CD1c-positive myeloid dendritic cell (primary cell): ENCODE measurements at regions not wholly inside any gene's neighbourhood (a gene's known extent, or its start where the extent isn't known, plus 50 kb on each side); places are given as distances from the start of the nearest gene placed in this dataset.
"Not testable (repeated sequence)": the region's sequence is repeated elsewhere in the genome, so short reads cannot be mapped to it uniquely, and the experiment has no call there.

Experiments used
- DNase-seq: peaks from one replicate; pipeline ENCODE4 v3.0.0-alpha.2; 2016; ENCODE audit errors: extremely low spot score

- peak; percentile 25 for DNase-seq
Observed at GRCh38 chr3:72660270-72661114, 187.8 kb downstream of the SHQ1 start.

- DNase-seq, result no peak
Observed at GRCh38 chr3:72659596-72659995, 188.6 kb downstream of the SHQ1 start.

GRCh38 chr3:72659188-72659587 lies 189.1 kb downstream of the SHQ1 start:
- DNase-seq, result no peak

GRCh38 chr3:72658466-72659100 lies 189.7 kb downstream of the SHQ1 start:
- DNase-seq, result no peak

- DNase-seq, result peak; percentile 28
Observed at GRCh38 chr3:72657666-72658065, 190.6 kb downstream of the SHQ1 start.

GRCh38 chr3:72655723-72656122 lies 192.5 kb downstream of the SHQ1 start:
- no peak for DNase-seq

GRCh38 chr3:72655131-72655551 lies 193.1 kb downstream of the SHQ1 start:
- no peak for DNase-seq

- peak; percentile 24 for DNase-seq
Observed at GRCh38 chr3:72652395-72652794, 195.8 kb downstream of the SHQ1 start.

GRCh38 chr3:72651498-72651897 lies 196.7 kb downstream of the SHQ1 start:
- DNase-seq, result no peak

GRCh38 chr3:72646263-72646662 lies 202.0 kb downstream of the SHQ1 start:
- no peak for DNase-seq

- DNase-seq, result not testable (repeated sequence)
Observed at GRCh38 chr3:72643635-72644034, 204.6 kb downstream of the SHQ1 start.

- peak; percentile 64 for DNase-seq
Observed at GRCh38 chr3:72641684-72642083, 206.6 kb downstream of the SHQ1 start.

- no peak for DNase-seq
Observed at GRCh38 chr3:72641072-72641471, 207.2 kb downstream of the SHQ1 start.

GRCh38 chr3:72636969-72637597 lies 211.2 kb downstream of the SHQ1 start:
- DNase-seq, result peak; percentile 46

- DNase-seq, result no peak
Observed at GRCh38 chr3:72635551-72635950, 212.7 kb downstream of the SHQ1 start.

- no peak for DNase-seq
Observed at GRCh38 chr3:72634128-72634527, 214.1 kb downstream of the SHQ1 start.

- DNase-seq, result no peak
Observed at GRCh38 chr3:72633534-72633933, 214.7 kb downstream of the SHQ1 start.

- DNase-seq, result no peak
Observed at GRCh38 chr3:72633121-72633520, 215.1 kb downstream of the SHQ1 start.

- no peak for DNase-seq
Observed at GRCh38 chr3:72632129-72632528, 216.1 kb downstream of the SHQ1 start.

- DNase-seq, result no peak
Observed at GRCh38 chr3:72630969-72631344, 217.3 kb downstream of the SHQ1 start.

- DNase-seq, result no peak
Observed at GRCh38 chr3:72630327-72630968, 217.8 kb downstream of the SHQ1 start.

GRCh38 chr3:72629191-72629631 lies 219.0 kb downstream of the SHQ1 start:
- DNase-seq, result peak; percentile 89
